Memory B cell (primary cell): ENCODE measurements at regions not wholly inside any gene's neighbourhood (a gene's known extent, or its start where the extent isn't known, plus 50 kb on each side); places are given as distances from the start of the nearest gene placed in this dataset.

Source experiments
- ATAC-seq: fragments of 150-1000 bp; cut with Tn5 transposase; 2 replicates; pipeline ENCODE4 v1.10.0; 2021; ENCODE audit warnings: low read depth, mild to moderate bottlenecking, moderate library complexity
- DNase-seq, 2 donors: peaks; one replicate each; pipeline ENCODE4 v3.0.0; 2022; ENCODE audit warnings: low spot score in 2 of 2
- H3K27ac Mint-ChIP-seq: one replicate; pipeline ENCODE4 v1.8.0; 2022; ENCODE audit warnings: mild to moderate bottlenecking, moderate library complexity, mixed read lengths
- H3K27me3 Mint-ChIP-seq: one replicate; pipeline ENCODE4 v1.8.0; 2022; ENCODE audit warnings: mixed read lengths
- H3K36me3 Mint-ChIP-seq: one replicate; pipeline ENCODE4 v1.8.0; 2022; ENCODE audit warnings: mild to moderate bottlenecking, mixed read lengths
- H3K4me1 Mint-ChIP-seq: one replicate; pipeline ENCODE4 v1.8.0; 2022; ENCODE audit warnings: mixed read lengths
- H3K4me3 Mint-ChIP-seq: one replicate; pipeline ENCODE4 v1.8.0; 2022; ENCODE audit warnings: mild to moderate bottlenecking, moderate library complexity, mixed read lengths
- H3K9me3 Mint-ChIP-seq: one replicate; pipeline ENCODE4 v1.8.0; 2022; ENCODE audit warnings: mixed read lengths

DNA sequence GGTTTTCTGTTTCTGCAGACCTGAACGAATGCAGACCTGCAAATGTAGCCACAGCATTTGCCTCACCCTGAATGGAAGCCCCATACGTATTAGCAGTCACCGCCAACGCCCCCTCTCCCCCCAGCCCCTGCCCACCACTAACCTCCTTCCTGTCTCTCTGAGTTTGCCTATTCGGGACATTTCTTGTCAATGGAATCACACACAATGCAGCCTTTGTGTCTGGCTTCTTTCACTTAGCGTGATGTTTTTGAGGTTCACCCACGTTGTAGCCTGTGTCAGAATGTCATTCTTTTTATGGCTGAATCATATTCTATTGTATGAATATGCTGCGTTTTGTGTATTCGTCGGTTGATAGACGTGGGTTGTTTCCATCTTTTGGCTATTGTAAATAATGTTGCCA lies 178.6 kb downstream of the AACS start:
- H3K9me3 Mint-ChIP-seq = no peaks in the 10 kb centered on the region
- H3K27ac Mint-ChIP-seq = no peak overlapping the region
- ATAC-seq (no peak), DNase-seq (no peak)
- H3K4me3 Mint-ChIP-seq = no peak overlapping the region
- no peaks in the 10 kb centered on the region for H3K4me1 Mint-ChIP-seq
- H3K27me3 Mint-ChIP-seq = peaks cover 8% of the 10 kb centered on the region
- H3K36me3 Mint-ChIP-seq = no peaks in the 10 kb centered on the region

GRCh38 chr12:125244338-125244737 lies 179.1 kb downstream of the AACS start:
- DNase-seq = no peak
- H3K27me3 Mint-ChIP-seq = peaks cover 6% of the 10 kb centered on the region
- no peak overlapping the region for H3K4me3 Mint-ChIP-seq
- H3K27ac Mint-ChIP-seq = no peak overlapping the region
- no peaks in the 10 kb centered on the region for H3K36me3 Mint-ChIP-seq
- H3K9me3 Mint-ChIP-seq = no peaks in the 10 kb centered on the region
- no peak for ATAC-seq
- H3K4me1 Mint-ChIP-seq = no peaks in the 10 kb centered on the region

DNA sequence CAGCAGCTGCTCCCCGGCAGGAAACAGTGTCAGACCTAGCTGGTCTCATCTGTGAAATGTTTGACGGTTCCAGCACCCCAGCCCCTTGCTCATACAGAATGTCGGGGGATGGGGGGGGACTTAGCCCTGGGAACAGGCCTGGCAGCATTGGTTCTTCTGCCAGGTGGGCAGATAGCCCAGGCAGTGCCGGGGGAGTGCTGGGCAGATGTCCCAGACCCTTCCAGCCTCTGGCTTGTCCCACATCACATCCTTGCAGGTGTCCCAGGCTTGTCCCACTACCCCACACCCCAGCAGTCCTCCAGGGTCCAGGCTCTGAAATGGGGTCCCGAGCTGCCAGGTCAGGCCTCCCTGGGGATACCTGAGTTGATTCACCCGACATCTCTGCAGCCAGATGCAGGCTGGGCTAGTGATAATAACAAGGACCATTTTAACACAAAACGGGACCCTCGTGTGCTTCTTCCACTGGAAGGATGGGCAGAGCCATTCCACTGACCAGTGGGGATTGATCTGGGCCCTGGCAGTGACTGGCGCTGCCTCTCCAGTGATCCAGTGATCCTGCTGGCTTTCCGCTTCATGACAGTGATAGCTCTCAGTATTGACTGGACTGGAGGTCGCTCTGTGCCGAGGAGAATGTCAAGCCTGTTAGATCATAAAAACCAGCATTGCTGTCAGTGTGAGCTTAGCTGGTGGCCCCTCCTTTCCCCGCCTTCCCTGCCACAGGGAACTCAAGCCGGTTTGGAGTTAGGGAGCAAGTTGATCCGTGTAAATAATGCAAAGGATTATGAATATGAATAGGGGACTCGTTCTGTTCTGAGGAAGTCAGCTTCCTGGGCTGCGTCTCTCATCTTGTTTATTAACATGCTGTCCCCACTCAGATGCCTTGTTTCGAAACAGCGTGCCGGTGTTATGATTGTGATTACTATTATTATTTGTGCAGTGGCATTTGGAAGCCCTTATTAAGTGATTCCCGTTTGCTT lies 180.6 kb downstream of the AACS start:
- no peak overlapping the region for H3K4me3 Mint-ChIP-seq
- H3K27ac Mint-ChIP-seq = no peak overlapping the region
- no peaks in the 10 kb centered on the region for H3K9me3 Mint-ChIP-seq
- peaks cover 9% of the 10 kb centered on the region for H3K27me3 Mint-ChIP-seq
- no peaks in the 10 kb centered on the region for H3K4me1 Mint-ChIP-seq
- ATAC-seq (no peak), DNase-seq (no peak)
- H3K36me3 Mint-ChIP-seq = no peaks in the 10 kb centered on the region

DNA sequence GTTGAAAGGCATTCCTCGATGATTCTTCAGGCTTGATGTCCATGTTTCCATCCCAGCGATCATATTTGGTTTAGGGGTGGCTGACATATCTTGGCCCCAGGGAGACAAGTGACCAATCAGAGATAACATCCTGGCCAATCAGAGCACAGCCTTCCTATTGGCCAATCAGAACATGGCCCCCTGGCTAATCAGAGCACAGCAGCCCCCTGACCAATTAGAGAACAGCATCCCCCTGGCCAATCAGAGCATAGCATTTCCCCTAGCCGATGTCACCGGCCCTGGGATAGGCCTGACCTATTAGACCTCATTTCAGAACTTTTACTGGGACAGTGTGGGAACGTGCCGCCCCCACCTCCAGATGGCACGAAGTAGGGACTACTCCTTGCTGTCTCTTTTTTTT lies 182.2 kb downstream of the AACS start:
- Mint-ChIP-seq H3K27ac (no peak overlapping the region), H3K4me1 (no peaks in the 10 kb centered on the region), H3K4me3 (no peak overlapping the region), H3K27me3 (peaks cover 9% of the 10 kb centered on the region), H3K36me3 (no peaks in the 10 kb centered on the region), H3K9me3 (no peaks in the 10 kb centered on the region)
- no peak for ATAC-seq
- no peak for DNase-seq

GRCh38 chr12:125249066-125249824 lies 184.0 kb downstream of the AACS start:
- no peak overlapping the region for H3K27ac Mint-ChIP-seq
- no peak for DNase-seq
- H3K9me3 Mint-ChIP-seq = no peaks in the 10 kb centered on the region
- H3K36me3 Mint-ChIP-seq = no peaks in the 10 kb centered on the region
- H3K4me1 Mint-ChIP-seq = no peaks in the 10 kb centered on the region
- peaks cover 6% of the 10 kb centered on the region for H3K27me3 Mint-ChIP-seq
- H3K4me3 Mint-ChIP-seq = no peak overlapping the region
- no peak for ATAC-seq

- H3K4me3 Mint-ChIP-seq = no peak overlapping the region
- H3K27ac Mint-ChIP-seq = no peak overlapping the region
- no peaks in the 10 kb centered on the region for H3K36me3 Mint-ChIP-seq
- H3K27me3 Mint-ChIP-seq = peaks cover 6% of the 10 kb centered on the region
- ATAC-seq = no peak
- DNase-seq = no peak
- H3K4me1 Mint-ChIP-seq = no peaks in the 10 kb centered on the region
- no peaks in the 10 kb centered on the region for H3K9me3 Mint-ChIP-seq
Measured at GRCh38 chr12:125249932-125250331, 184.7 kb downstream of the AACS start.

DNA sequence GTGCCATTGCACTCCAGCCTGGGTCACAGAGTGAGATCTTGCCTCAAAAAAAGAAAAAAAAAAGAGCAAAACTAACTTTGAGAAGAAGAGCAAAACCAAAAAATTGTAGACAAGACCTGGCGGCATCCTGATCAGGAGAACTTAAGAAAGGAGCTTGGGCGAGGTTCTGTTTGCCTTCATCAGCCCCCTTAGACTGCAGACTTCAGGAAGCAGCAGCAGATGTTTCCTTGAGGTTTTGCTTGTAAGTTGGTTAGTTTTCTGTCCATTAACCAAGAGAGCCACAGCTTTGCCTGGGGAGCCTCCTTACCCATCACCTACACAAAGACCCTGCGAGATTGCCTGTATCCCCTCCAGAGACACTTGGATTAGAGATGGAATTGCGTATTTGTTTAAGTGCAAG lies 189.0 kb downstream of the AACS start:
- DNase-seq = no peak
- no peaks in the 10 kb centered on the region for H3K36me3 Mint-ChIP-seq
- no peaks in the 10 kb centered on the region for H3K4me1 Mint-ChIP-seq
- no peak overlapping the region for H3K4me3 Mint-ChIP-seq
- ATAC-seq = no peak
- H3K9me3 Mint-ChIP-seq = peaks cover 2% of the 10 kb centered on the region
- H3K27ac Mint-ChIP-seq = no peak overlapping the region
- peaks cover 11% of the 10 kb centered on the region for H3K27me3 Mint-ChIP-seq

- H3K27me3 Mint-ChIP-seq = peaks cover 11% of the 10 kb centered on the region
- DNase-seq = no peak
- no peaks in the 10 kb centered on the region for H3K36me3 Mint-ChIP-seq
- no peaks in the 10 kb centered on the region for H3K4me1 Mint-ChIP-seq
- ATAC-seq = no peak
- H3K4me3 Mint-ChIP-seq = no peak overlapping the region
- H3K9me3 Mint-ChIP-seq = peaks cover 2% of the 10 kb centered on the region
- H3K27ac Mint-ChIP-seq = no peak overlapping the region
Measured at GRCh38 chr12:125254856-125255255, 189.6 kb downstream of the AACS start.

GRCh38 chr12:125255935-125256633 lies 190.8 kb downstream of the AACS start:
- Mint-ChIP-seq H3K4me3 (no peak overlapping the region), H3K27ac (no peak overlapping the region), H3K36me3 (no peaks in the 10 kb centered on the region), H3K27me3 (peaks cover 9% of the 10 kb centered on the region), H3K9me3 (peaks cover 2% of the 10 kb centered on the region), H3K4me1 (no peaks in the 10 kb centered on the region)
- ATAC-seq (no peak), DNase-seq (no peak)

- Mint-ChIP-seq H3K9me3 (peaks cover 2% of the 10 kb centered on the region), H3K4me1 (no peaks in the 10 kb centered on the region), H3K27ac (no peak overlapping the region), H3K4me3 (no peak overlapping the region), H3K27me3 (peaks cover 11% of the 10 kb centered on the region), H3K36me3 (no peaks in the 10 kb centered on the region)
- ATAC-seq (no peak), DNase-seq (no peak)
Measured at GRCh38 chr12:125256634-125256936, 191.3 kb downstream of the AACS start.

DNA sequence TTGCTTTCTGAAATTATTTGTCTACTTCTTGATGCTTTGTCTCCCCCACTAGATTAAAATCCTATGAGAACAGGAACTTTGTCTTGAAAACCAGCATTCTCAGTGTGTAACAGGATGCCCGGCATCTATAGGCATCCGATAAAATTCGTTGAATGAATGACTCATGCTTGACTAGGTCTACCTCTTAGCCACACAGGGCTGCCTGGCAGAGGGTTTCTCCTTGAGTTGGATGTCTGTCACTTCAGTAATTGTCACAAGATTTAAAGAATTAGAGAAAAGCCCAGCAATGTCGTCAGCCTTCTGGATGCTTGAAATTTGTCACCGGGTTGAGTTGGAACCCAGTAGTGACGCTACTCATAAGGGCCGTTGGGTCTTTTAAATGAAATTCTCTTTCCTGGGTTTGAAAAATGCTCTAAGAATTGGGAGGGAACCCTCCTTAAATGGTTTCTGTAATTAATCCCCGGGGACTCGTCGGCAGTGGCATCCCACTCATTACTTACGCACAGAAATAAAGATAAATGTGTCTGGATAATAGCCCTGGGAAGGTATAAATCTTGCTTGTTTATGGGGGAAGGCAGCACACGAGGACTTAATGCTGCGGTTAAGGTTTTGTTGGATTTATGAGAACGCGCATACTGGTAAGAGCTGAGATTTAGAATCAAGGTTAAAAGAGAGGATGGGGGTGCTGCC lies 194.1 kb downstream of the AACS start:
- Mint-ChIP-seq H3K36me3 (no peaks in the 10 kb centered on the region), H3K27ac (no peak overlapping the region), H3K9me3 (peaks cover 7% of the 10 kb centered on the region), H3K27me3 (peaks cover 15% of the 10 kb centered on the region), H3K4me1 (no peaks in the 10 kb centered on the region), H3K4me3 (no peak overlapping the region)
- ATAC-seq (no peak), DNase-seq (no peak)

GRCh38 chr12:125262851-125263250 lies 197.6 kb downstream of the AACS start:
- no peak for DNase-seq
- H3K27me3 Mint-ChIP-seq = peaks cover 11% of the 10 kb centered on the region
- H3K4me1 Mint-ChIP-seq = no peaks in the 10 kb centered on the region
- no peak overlapping the region for H3K27ac Mint-ChIP-seq
- H3K36me3 Mint-ChIP-seq = no peaks in the 10 kb centered on the region
- no peak for ATAC-seq
- peaks cover 7% of the 10 kb centered on the region for H3K9me3 Mint-ChIP-seq
- no peak overlapping the region for H3K4me3 Mint-ChIP-seq

- H3K4me1 Mint-ChIP-seq = no peaks in the 10 kb centered on the region
- no peaks in the 10 kb centered on the region for H3K36me3 Mint-ChIP-seq
- H3K4me3 Mint-ChIP-seq = no peak overlapping the region
- no peak overlapping the region for H3K27ac Mint-ChIP-seq
- H3K9me3 Mint-ChIP-seq = peaks cover 7% of the 10 kb centered on the region
- peaks cover 10% of the 10 kb centered on the region for H3K27me3 Mint-ChIP-seq
- DNase-seq = no peak
- ATAC-seq = no peak
Measured at GRCh38 chr12:125263385-125263784, 198.2 kb downstream of the AACS start.

DNA sequence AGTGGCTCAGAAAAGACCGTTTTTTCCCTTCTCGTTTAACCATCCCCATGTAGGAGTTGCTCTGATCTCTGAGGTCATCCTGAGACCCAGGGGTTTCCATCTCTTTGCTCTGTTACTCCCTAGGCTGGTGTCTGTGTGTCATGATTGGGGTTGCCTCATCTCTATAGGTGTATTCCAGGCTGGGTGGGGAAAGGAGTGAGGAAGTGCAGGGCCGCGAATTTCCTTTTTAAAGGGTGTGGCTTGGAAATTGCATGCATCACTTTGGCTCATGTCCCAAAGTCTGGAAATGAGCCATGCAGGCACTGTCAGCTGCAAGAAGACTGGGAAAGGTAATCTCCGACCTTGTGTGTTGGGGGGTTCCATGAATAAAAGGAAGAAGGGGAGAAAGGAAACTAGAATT lies 201.9 kb downstream of the AACS start:
- peaks cover 8% of the 10 kb centered on the region for H3K27me3 Mint-ChIP-seq
- no peaks in the 10 kb centered on the region for H3K36me3 Mint-ChIP-seq
- DNase-seq (no peak), ATAC-seq (no peak)
- no peak overlapping the region for H3K27ac Mint-ChIP-seq
- H3K9me3 Mint-ChIP-seq = peaks cover 5% of the 10 kb centered on the region
- no peaks in the 10 kb centered on the region for H3K4me1 Mint-ChIP-seq
- no peak overlapping the region for H3K4me3 Mint-ChIP-seq
